HG03139 (cell line): ENCODE measurements at regions not wholly inside any gene's neighbourhood (a gene's known extent, or its start where the extent isn't known, plus 50 kb on each side); places are given as distances from the start of the nearest gene placed in this dataset.
"Not testable (repeated sequence)": the region's sequence is repeated elsewhere in the genome, so short reads cannot be mapped to it uniquely, and the experiment has no call there.

Source experiments
- ATAC-seq: cut with Tn5 transposase; IDR thresholded peaks from one replicate; pipeline ENCODE4 v1.9.1; 2021; ENCODE audit not compliant: unreplicated experiment

GRCh38 chr2:87258887-87259286, 237.2 kb upstream of the PLGLB1 start:
- not testable (repeated sequence) for ATAC-seq

- not testable (repeated sequence) for ATAC-seq
These were observed 240.6 kb upstream of the PLGLB1 start for GRCh38 chr2:87262184-87262702.

- not testable (repeated sequence) for ATAC-seq
These were observed 242.3 kb upstream of the PLGLB1 start for GRCh38 chr2:87263868-87264518.

GRCh38 chr2:87275192-87275591, 253.5 kb upstream of the PLGLB1 start:
- not testable (repeated sequence) for ATAC-seq

GRCh38 chr2:87275974-87276629, 254.5 kb upstream of the PLGLB1 start:
- ATAC-seq: not testable (repeated sequence)

GRCh38 chr2:87276673-87277072, 255.0 kb upstream of the PLGLB1 start:
- not testable (repeated sequence) for ATAC-seq

- ATAC-seq: not testable (repeated sequence)
These were observed 256.1 kb upstream of the PLGLB1 start for GRCh38 chr2:87277734-87278133.

GRCh38 chr2:87280596-87281355, 259.1 kb upstream of the PLGLB1 start:
- not testable (repeated sequence) for ATAC-seq

GRCh38 chr2:87283735-87284470, 262.3 kb upstream of the PLGLB1 start:
- ATAC-seq: not testable (repeated sequence)

GRCh38 chr2:87284471-87284772, 262.8 kb upstream of the PLGLB1 start:
- not testable (repeated sequence) for ATAC-seq

- ATAC-seq: not testable (repeated sequence)
These were observed 263.5 kb upstream of the PLGLB1 start for GRCh38 chr2:87285139-87285538.

- ATAC-seq: not testable (repeated sequence)
These were observed 269.1 kb upstream of the PLGLB1 start for GRCh38 chr2:87290566-87291307.

GRCh38 chr2:87291400-87292200, 270.0 kb upstream of the PLGLB1 start:
- not testable (repeated sequence) for ATAC-seq

GRCh38 chr2:87293931-87294594, 272.4 kb upstream of the PLGLB1 start:
- not testable (repeated sequence) for ATAC-seq

- ATAC-seq: not testable (repeated sequence)
These were observed 273.5 kb upstream of the PLGLB1 start for GRCh38 chr2:87295135-87295534.

- ATAC-seq: not testable (repeated sequence)
These were observed 279.7 kb upstream of the PLGLB1 start for GRCh38 chr2:87301349-87301748.

GRCh38 chr2:87301871-87302270, 280.2 kb upstream of the PLGLB1 start:
- ATAC-seq: not testable (repeated sequence)

- ATAC-seq: not testable (repeated sequence)
These were observed 287.0 kb upstream of the PLGLB1 start for GRCh38 chr2:87308621-87309020.

- not testable (repeated sequence) for ATAC-seq
These were observed 288.1 kb upstream of the PLGLB1 start for GRCh38 chr2:87309785-87310184.
